DND-41 (cell line): ENCODE measurements at regions not wholly inside any gene's neighbourhood (a gene's known extent, or its start where the extent isn't known, plus 50 kb on each side); places are given as distances from the start of the nearest gene placed in this dataset.

ENCODE experiments used
- ATAC-seq: fragments of 200-7000 bp; cut with Tn5 transposase; 3 replicates; pipeline ENCODE4 v1.9.1; 2021; ENCODE audit warnings: low read depth; ENCODE audit not compliant: insufficient read depth
- DNase-seq: peaks from one replicate; pipeline ENCODE4 v3.0.0-alpha.2; 2020
- H2AFZ ChIP-seq: 2 replicates; pipeline ENCODE4 v1.6.0; 2012; ENCODE audit warnings: low read depth, low read length
- H3K27ac ChIP-seq: 2 replicates; pipeline ENCODE4 v1.5.1; 2012; ENCODE audit warnings: low read length, inconsistent platforms
- H3K27me3 ChIP-seq: fragments of 200-600 bp; sonication (generic); 2 replicates; pipeline ENCODE4 v1.6.0; 2012; ENCODE audit warnings: low read length, mild to moderate bottlenecking, inconsistent platforms; ENCODE audit not compliant: insufficient read depth, poor library complexity
- H3K36me3 ChIP-seq: 2 replicates; pipeline ENCODE4 v1.5.1; 2012; ENCODE audit warnings: low read length, inconsistent platforms; ENCODE audit not compliant: insufficient read depth
- H3K4me1 ChIP-seq: 2 replicates; pipeline ENCODE4 v1.5.1; 2012; ENCODE audit warnings: mild to moderate bottlenecking, low read length; ENCODE audit not compliant: insufficient read depth
- H3K4me2 ChIP-seq: 2 replicates; pipeline ENCODE4 v1.6.0; 2012; ENCODE audit warnings: mild to moderate bottlenecking, moderate library complexity, low read length, inconsistent platforms; ENCODE audit not compliant: insufficient read depth
- H3K4me3 ChIP-seq, 2 experiments: fragments of 200-600 bp in 1 of 2; shearing (Covaris generic) in 1 of 2; 2 replicates each; pipeline ENCODE4 v1.5.1; 2012 to 2016; ENCODE audit warnings: inconsistent platforms in 2 of 2, low read length in 2 of 2, mild to moderate bottlenecking in 2 of 2, low read depth in 1 of 2, moderate library complexity in 1 of 2
- H3K79me2 ChIP-seq: 2 replicates; pipeline ENCODE4 v1.6.0; 2012; ENCODE audit warnings: low read length, inconsistent platforms; ENCODE audit not compliant: insufficient read depth
- H3K9ac ChIP-seq: 2 replicates; pipeline ENCODE4 v1.6.0; 2012; ENCODE audit warnings: low read depth, mild to moderate bottlenecking, inconsistent platforms, low read length, moderate library complexity
- H3K9me3 ChIP-seq: 2 replicates; pipeline ENCODE4 v1.5.1; 2012; ENCODE audit warnings: low read length, moderate library complexity, mild to moderate bottlenecking, inconsistent platforms; ENCODE audit not compliant: insufficient read depth, severe bottlenecking
- H4K20me1 ChIP-seq: 2 replicates; pipeline ENCODE4 v1.6.0; 2012; ENCODE audit warnings: low read length; ENCODE audit not compliant: insufficient read depth
- EZH2 ChIP-seq: IDR thresholded peaks from 3 replicates; pipeline ENCODE4 v1.6.1; 2012; ENCODE audit warnings: borderline replicate concordance, low read depth, mild to moderate bottlenecking, moderate library complexity, low read length, inconsistent platforms; ENCODE audit not compliant: severe bottlenecking
- TF ChIP-seq, protein P1 (sequence below): IDR thresholded peaks from 2 replicates; pipeline ENCODE4 v1.5.1; 2012; ENCODE audit warnings: borderline replicate concordance, low read length, moderate library complexity, mild to moderate bottlenecking; ENCODE audit not compliant: poor library complexity, severe bottlenecking; ENCODE audit errors: extremely low read depth

- H2AFZ ChIP-seq = no peak overlapping the region
- no peaks in the 10 kb centered on the region for H3K4me1 ChIP-seq
- TF ChIP-seq, protein P1, sequence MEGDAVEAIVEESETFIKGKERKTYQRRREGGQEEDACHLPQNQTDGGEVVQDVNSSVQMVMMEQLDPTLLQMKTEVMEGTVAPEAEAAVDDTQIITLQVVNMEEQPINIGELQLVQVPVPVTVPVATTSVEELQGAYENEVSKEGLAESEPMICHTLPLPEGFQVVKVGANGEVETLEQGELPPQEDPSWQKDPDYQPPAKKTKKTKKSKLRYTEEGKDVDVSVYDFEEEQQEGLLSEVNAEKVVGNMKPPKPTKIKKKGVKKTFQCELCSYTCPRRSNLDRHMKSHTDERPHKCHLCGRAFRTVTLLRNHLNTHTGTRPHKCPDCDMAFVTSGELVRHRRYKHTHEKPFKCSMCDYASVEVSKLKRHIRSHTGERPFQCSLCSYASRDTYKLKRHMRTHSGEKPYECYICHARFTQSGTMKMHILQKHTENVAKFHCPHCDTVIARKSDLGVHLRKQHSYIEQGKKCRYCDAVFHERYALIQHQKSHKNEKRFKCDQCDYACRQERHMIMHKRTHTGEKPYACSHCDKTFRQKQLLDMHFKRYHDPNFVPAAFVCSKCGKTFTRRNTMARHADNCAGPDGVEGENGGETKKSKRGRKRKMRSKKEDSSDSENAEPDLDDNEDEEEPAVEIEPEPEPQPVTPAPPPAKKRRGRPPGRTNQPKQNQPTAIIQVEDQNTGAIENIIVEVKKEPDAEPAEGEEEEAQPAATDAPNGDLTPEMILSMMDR = no peak
- TF ChIP-seq EZH2 = no peak
- H3K27me3 ChIP-seq = peaks cover 5% of the 10 kb centered on the region
- no peaks in the 10 kb centered on the region for H3K79me2 ChIP-seq
- H3K4me3 ChIP-seq = no peak overlapping the region
- no peaks in the 10 kb centered on the region for H3K9me3 ChIP-seq
- DNase-seq (no peak), ATAC-seq (no peak)
- no peaks in the 10 kb centered on the region for H4K20me1 ChIP-seq
- H3K9ac ChIP-seq = no peak overlapping the region
- H3K4me2 ChIP-seq = no peak overlapping the region
- no peak overlapping the region for H3K27ac ChIP-seq
- H3K36me3 ChIP-seq = no peaks in the 10 kb centered on the region
Measured at GRCh38 chr6:3545156-3545555, 88.3 kb upstream of the SLC22A23 start.

DNA sequence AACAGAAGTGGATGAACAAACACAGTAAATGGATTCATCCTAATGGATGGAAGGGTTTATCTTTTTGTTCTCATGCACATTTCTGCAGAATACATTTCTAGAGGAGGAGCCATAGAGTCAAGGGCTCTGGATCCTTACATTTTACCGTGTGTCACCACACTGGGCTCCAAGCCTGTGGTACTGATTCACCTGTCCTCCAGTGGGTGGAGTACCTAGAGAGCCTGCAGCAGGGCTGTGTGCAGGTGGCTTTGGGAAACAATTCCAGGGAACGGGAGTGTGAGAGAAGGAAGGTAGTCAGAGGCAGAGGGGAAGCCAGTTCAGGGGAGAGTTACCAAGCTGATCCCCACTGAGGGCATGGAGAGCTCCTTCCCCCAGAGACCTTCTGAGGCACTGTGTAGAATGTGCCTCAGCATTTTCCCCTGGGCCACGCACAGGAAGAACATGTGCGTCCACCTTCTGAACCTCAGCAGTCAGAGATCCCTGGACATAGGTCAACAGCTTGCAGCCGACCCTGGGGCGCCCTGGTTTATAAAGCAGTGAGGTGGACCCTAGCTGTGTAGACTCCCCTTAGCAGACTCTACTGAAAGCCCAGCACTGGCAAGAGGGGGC, 85.3 kb upstream of the SLC22A23 start:
- no peak overlapping the region for H3K9ac ChIP-seq
- ATAC-seq (no peak), DNase-seq (no peak)
- no peak overlapping the region for H3K4me3 ChIP-seq
- H3K79me2 ChIP-seq = no peaks in the 10 kb centered on the region
- H3K4me1 ChIP-seq = no peaks in the 10 kb centered on the region
- H3K27ac ChIP-seq = no peak overlapping the region
- TF ChIP-seq, protein P1 = no peak
- TF ChIP-seq EZH2 = no peak
- peaks cover 5% of the 10 kb centered on the region for H3K27me3 ChIP-seq
- no peaks in the 10 kb centered on the region for H3K9me3 ChIP-seq
- no peaks in the 10 kb centered on the region; the same call in 1 of the 2 replicates for H4K20me1 ChIP-seq
- H3K4me2 ChIP-seq = no peak overlapping the region
- H3K36me3 ChIP-seq = no peaks in the 10 kb centered on the region
- H2AFZ ChIP-seq = no peak overlapping the region

- no peak overlapping the region for H2AFZ ChIP-seq
- TF ChIP-seq, protein P1 = no peak
- TF ChIP-seq EZH2 = no peak
- H3K4me3 ChIP-seq = no peak overlapping the region
- no peaks in the 10 kb centered on the region for H3K79me2 ChIP-seq
- H4K20me1 ChIP-seq = no peaks in the 10 kb centered on the region; the same call in 1 of the 2 replicates
- H3K9ac ChIP-seq = no peak overlapping the region
- H3K4me1 ChIP-seq = no peaks in the 10 kb centered on the region
- H3K9me3 ChIP-seq = no peaks in the 10 kb centered on the region
- H3K36me3 ChIP-seq = no peaks in the 10 kb centered on the region
- H3K27ac ChIP-seq = no peak overlapping the region
- no peak for DNase-seq
- peaks cover 5% of the 10 kb centered on the region for H3K27me3 ChIP-seq
- no peak overlapping the region for H3K4me2 ChIP-seq
- no peak for ATAC-seq
Measured at GRCh38 chr6:3541006-3541585, 84.2 kb upstream of the SLC22A23 start.
